Activated CD4-positive, alpha-beta T cell treated with anti-CD3 and anti-CD28 coated beads for 48 hours (primary cell): ENCODE measurements at regions not wholly inside any gene's neighbourhood (a gene's known extent, or its start where the extent isn't known, plus 50 kb on each side); places are given as distances from the start of the nearest gene placed in this dataset.
"Not testable (repeated sequence)": the region's sequence is repeated elsewhere in the genome, so short reads cannot be mapped to it uniquely, and the experiment has no call there.

Experiments used
- DNase-seq: peaks from one replicate; pipeline ENCODE4 v3.0.0-alpha.2; 2020

DNA sequence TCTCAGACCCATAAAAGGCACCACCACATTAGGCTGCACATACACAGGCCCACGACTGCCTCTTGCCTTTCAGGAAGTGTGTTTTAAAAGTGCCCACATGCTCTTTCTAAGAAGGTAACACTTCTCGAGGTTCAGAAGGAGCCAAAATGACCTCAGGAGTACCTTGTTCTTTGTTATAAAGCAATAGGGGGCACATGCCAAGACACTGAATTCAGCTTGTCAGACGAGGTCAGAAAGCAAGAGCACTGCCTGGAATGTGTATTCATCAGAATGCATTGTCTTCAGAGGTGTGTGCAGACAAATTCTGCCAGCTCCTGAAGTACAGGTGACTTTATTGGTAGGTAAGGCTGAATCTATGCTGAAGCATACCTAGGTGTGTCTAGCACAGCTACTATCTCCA lies 114.5 kb upstream of the IRX1 start:
- DNase-seq, result no peak

DNA sequence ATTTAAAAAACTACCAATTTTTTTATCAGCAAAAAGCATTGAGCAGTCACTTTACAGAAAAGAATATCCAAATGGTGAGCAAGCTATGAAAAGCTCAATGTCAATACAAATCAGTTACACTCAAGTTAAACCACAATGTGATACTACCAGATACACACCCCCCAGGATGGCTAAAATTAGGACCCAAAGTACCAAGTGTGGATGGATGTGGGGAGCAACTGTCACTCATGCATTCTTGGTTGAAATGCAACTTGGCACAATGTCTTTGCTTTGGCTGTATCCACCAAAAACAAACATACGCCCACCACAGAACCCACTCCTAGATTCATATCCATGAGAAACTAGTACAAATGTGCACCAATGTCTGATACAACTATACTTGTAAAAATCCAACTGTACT lies 120.0 kb upstream of the IRX1 start:
- DNase-seq, result no peak

DNA sequence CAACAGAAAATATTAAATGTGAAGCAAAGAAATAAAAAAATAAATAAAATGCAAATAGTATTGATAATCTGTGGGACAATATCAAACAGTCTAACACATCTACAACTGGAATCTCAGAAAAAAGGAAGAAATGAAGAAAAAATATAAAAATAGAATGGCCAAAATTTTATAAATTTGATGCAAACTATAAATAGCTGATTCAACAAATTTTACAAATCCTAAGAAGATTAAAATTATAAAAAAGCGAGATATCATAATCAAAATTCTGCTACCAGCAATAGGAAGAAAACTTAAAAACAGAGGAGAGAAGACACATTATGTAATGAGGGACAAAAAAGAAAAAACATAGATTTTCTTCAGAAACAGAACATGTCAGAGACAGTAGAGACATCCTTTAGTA lies 129.2 kb upstream of the IRX1 start:
- no peak for DNase-seq

DNA sequence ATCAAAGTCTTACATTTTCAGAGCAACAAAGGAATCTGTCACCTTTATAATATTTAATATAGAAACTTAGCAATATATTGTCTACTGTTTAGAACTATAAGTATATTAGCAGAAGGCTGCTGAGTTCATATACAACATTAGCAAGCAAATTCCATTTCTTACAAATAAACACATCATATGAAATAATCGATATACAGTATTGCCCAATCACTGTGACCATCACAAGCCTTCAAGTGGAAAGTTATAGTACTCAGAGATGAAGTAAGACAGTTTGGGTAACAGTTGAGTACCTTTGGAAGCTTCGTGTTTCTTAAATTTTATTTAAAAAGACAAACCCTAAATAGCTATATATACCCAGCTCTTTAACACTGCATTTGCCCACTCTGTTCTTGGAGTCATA lies 135.2 kb upstream of the IRX1 start:
- DNase-seq, result no peak

DNA sequence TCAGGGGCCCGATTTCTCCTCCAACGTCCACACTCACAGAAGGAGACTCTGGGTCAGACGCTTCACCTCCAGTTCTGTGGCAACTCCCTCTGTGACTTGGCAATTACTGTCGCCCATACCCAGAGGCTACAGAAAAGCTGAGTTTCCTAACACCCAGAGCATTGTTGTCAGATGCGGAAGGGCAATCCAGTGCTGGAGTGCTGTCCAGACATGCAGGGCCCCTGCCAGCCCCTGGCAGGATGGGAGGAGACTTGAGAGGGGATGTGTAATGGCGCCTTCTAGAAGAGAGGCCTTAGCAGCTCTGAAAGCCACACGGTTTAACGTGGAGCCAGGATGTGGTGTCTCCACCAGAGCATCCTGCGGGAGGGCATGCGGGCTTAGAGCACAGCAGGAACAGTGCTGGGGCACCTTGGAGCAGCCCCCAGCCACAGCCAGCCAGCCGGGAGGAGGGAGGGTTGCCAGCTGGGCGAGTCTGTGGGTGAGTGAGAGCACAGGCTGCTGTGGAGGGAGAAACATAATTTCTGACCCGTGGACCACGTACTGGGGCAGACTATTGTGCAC lies 139.4 kb upstream of the IRX1 start:
- no peak for DNase-seq

DNA sequence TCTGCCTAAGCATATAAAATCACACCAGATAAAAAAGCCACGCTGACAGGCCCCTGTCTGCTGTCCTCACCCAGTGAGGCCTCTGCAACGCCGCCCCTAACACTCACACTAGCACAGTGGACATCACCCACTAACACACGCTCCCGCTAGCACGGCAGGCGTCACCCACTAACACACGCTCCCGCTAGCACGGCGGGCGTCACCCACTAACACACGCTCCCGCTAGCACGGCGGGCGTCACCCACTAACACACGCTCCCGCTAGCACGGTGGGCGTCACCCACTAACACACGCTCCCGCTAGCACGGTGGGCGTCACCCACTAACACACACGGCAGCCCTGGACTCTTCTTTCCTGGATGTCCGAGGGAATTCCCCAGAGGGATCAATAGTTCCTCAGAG lies 141.6 kb upstream of the IRX1 start:
- DNase-seq, result not testable (repeated sequence)

DNA sequence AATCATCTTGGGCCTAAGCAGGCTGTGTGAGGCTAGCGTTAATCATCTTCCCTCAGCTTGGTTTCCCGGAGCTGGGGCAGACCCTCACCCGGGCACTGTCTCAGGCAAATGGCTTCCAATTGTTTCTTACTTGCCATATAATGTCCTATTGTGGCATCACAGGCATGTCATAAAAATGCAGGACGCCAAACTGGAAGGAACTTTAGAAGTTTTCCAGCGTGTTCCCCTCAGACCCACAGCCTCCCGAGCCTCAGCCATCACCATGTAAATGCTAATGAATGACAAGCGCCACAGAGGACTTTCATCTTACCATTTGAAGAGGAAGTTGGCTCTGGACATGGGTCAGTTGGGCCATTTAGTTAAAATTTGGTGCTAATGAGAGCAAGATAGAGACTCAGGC lies 143.0 kb upstream of the IRX1 start:
- no peak for DNase-seq

DNA sequence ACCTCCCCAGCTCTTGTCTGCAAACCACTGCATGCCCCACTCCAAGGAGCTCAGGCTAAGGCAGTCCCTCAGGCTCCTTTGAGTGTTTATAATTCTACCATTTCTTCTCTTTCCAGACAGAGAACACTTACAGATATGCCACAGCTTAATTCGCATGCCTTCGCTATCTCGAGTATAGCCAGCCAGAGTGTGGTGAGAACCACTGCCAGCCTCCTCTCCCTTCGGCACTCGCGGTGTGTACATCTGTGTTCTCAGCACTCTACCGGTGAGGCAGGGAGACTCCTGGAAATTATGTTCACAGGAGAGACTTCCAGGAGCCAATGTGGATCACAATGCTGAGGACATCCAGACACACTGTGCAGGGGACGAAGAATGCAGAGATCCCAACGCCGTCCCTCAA lies 143.7 kb upstream of the IRX1 start:
- DNase-seq, result no peak

DNA sequence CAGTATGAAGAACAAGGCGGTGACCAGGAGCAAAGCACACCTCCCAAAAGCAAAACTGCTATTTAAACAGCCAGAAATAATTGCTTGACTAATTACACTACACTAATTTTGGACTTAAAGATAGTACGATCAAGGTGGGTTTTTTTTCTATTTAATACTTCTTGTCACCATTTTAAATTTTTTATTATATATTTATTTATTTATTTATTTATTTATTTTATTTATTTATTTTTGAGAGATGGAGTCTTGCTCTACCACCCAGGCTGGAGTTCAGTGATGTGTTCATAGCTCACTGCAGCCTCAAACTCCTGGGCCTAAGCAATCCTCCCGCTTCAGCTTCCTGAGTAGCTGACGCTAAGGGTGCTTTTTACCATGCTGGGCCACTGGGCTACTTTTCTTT lies 146.2 kb upstream of the IRX1 start:
- DNase-seq, result no peak

DNA sequence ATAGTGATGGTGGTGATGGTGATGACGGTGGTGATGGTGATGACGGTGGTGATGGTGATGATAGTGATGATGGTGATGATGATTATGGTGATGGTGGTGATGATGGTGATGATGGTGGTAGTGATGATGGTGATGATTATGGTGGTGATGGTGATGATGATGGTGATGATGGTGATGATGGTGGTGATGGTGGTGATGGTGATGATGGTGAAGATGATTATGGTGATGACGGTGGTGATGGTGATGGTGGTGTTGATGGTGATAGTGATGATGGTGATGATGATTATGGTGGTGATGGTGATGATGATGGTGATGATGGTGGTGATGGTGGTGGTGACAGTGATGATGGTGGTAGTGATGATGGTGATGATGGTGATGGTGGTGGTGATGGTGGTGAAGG lies 149.2 kb upstream of the IRX1 start:
- DNase-seq, result no peak

DNA sequence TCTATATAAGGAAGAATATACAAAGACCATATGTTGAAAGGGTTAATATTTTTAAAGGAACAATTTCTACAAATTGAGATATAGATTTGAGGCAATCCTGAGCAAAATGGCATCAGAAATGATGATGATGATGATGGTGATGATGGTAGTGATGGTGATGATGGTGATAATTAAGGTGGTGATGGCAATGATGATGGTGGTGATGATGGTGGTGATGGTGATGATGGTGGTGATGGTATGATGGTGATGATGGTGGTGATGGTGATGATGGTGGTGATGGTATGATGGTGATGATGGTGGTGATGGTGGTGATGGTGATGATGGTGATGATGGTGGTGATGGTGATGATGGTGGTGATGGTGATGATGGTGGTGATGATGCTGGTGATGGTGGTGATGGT lies 150.1 kb upstream of the IRX1 start:
- DNase-seq, result not testable (repeated sequence)

DNA sequence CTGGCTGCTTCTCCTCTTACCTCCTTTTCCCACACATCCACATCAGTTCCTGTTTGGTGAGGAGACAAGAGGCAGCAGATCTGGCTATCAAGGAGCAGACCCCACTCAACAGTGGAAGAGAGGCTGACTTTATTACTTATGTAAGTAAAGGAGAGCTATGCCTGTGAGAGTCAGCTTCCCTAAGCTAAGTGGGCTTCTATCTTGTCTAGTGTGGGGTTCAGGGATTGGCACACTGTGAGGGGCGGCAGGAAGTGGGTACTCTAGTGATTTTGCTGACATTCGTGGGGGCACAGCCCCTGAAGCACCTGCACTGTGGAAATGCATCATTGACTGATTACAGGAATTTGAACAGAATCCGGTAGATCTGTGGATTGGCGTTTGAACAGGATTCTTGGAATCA lies 163.5 kb upstream of the IRX1 start:
- DNase-seq, result no peak

DNA sequence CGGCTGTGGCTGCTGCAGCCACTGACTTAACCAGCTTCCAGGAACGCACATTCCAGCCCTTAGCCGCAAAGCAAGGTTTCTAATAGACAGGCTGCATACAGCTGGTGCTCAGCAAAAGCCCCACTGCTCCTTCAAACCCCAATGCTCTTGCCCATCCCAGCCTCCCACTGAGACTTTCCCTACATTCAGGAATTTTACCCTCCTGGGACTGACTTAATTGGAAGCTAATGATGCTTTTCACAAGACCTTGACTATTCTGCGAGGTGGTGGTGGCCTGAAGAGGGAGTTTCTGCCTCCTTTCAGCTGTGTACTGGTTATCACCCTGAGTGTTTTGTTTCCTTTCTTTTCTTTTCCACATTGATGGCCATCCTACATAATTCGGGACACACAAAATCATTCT lies 164.9 kb upstream of the IRX1 start:
- DNase-seq, result no peak

DNA sequence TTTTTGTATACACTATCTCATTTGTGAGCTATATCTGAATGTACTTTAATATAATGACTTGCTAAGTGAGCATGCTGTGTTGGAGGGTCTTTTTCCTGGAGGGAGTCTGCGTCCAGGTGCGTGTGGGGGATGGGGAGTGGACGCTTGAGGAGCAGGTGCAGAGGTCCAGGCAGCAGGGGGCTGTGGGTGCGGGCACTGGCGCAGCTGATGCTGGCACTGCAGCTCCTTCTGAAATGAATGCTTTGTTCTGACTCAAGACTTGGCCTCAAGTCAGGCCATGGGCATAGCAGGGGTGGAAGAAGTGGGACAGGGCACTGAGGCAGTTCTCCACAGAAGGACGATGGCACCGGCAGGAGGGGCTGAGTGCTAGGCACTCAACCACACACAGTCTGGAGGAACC lies 165.7 kb upstream of the IRX1 start:
- no peak for DNase-seq

DNA sequence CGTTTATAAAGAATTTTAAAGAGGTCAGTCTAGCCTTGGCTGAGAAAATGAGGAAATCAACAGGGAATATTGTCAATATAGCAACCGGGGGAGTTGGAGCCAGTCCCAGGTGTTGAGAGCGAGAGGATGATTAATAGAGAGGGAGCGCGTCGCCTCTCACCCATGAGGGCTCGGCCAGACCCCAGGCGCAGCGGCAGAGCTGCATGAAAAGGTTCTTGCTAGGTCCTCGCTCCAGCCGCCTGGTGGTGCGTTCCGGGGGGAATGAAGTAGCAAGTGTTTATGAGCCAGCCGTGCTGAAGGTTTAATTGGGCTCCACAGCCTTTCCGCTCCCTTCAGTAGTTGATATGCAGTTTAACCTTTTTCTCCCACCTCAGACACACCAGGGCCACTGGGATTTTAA lies 167.3 kb upstream of the IRX1 start:
- DNase-seq, result no peak

DNA sequence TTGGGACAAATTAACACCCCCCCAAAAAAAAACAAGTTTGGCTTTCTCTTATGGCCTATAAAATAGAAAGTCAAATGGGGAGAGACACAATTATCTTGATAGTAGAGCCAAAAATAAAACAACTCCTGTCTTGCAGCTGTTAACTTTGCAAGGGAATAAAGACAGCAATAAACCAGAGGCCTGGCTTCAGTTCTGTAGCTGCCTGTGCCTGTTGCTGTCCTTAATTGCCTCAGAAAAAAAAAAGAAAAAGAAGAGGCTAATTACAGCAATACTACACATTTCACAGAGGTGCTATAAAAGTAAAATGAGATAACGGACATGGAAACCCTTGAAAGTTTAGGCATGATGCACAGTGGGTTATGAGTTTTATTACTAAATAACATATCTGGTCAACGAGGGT lies 170.7 kb upstream of the IRX1 start:
- DNase-seq, result no peak

DNA sequence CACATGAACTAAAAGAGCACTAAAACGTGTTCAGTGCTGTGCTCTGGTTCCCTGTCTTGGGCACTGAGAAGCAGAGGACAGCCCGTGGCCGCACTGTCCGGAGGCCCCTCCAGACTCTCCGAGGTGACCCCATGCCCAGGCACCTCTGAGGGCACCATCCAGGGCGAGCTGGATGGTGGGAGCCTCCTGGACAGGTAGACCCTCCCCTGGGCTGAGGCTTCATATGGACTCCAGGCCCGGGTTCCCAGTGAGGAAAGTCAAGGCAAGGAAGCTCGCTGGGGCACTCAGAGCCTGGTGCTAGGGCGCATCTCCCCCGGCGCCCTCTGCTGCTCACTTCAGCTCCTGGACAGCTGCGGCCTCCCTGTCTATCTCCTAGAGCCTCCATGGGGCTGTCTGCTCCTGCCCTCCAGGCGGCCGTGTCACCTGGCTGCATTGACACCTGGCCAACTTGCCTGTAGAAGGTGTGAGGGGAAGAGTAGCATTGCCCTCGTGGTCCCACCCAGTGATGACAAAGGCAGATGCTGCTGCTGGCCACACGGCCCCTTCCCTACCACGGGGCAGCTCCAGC lies 178.2 kb upstream of the IRX1 start:
- no peak for DNase-seq

DNA sequence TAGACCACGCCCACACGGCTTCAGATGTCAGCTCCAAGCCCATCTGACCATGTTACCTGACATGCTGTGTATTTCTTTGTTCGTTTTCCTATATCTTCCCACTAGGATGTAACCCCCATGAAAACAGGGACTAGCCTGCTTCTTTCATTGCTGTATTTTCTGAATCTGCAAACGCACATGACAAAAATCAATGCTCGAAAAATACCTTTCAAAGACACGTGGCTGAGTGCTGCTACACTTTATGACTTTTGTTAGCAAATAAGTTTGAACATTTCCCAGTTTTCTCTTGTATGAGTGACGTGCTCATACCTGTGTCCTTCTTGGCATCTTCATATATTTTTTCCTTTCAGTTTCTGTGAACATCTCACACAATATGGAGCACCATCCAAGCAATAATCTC lies 181.3 kb upstream of the IRX1 start:
- DNase-seq, result no peak

DNA sequence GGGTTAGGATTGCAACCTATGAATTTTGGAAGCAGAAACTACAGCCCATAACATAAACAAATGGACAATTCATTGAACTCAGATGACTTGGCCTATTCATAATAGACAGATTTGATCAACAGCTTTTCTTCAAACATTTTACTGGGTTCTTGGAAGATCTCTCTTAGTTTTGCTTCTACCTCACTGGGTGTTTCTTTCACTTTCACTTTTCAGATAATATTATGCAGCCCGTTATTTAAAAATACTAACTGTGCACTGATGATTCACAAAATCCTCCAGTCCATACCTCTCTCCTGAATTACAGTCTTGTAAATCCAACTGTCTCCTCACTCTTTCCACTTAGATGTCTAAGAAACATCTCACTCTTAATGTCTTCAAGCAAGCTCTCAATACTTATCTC lies 183.5 kb upstream of the IRX1 start:
- DNase-seq, result no peak

DNA sequence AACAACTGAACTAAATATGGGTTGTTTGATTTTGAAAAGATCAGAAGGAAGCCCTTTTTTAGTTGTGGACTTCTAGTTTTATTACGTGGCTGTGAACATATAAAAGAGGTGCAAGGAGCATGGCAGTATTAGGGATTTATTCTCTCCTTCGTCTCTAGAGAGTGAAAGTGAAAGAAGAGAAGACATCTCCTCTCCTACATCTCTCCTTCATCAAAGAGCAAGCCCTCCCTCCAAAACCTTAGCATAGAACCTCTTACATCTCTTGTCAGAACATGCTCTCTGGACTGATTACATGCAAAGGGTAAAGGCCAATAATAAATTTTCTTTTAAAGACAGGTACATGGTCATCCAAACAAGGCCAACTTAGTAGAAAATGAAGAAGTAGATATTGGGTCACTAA lies 184.3 kb upstream of the IRX1 start:
- DNase-seq, result no peak

DNA sequence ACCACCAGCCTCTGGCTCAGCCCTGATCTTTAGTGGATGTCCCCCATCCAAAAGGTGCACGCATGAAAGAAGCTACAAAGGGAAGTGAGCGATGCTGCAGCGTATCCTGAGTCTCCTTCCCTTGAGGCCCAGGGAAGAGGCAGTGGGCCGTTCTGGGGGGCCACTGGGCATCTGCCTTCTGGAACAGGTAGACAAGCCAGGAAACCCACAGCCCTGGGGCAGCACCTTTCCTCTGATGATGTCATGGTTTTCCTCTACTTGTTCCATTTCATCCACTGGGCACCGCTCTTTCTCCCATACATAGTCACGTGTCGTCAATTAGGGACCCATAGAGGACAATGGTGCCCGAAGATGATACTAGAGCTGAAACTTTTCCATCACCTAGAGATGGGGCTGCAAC lies 194.0 kb upstream of the IRX1 start:
- no peak for DNase-seq

DNA sequence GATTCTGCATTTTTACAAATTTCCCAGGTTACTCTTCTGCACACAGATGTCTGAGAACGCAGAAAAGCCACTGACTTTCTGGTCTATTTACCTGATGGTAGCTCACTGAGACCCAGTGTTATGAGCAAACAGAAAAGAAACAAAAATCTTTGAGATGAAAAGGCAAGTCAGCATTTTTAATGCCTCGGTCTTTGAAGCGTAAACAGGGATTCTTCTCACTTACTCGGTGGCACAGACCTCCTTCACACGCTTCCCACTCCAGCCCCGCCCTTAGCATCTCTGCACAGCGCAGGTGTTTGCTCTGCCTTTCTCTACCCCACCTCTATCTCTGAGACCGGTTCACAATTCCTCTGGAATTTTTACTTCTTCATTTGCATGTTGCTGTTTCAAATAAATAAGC lies 195.0 kb upstream of the IRX1 start:
- DNase-seq, result no peak

DNA sequence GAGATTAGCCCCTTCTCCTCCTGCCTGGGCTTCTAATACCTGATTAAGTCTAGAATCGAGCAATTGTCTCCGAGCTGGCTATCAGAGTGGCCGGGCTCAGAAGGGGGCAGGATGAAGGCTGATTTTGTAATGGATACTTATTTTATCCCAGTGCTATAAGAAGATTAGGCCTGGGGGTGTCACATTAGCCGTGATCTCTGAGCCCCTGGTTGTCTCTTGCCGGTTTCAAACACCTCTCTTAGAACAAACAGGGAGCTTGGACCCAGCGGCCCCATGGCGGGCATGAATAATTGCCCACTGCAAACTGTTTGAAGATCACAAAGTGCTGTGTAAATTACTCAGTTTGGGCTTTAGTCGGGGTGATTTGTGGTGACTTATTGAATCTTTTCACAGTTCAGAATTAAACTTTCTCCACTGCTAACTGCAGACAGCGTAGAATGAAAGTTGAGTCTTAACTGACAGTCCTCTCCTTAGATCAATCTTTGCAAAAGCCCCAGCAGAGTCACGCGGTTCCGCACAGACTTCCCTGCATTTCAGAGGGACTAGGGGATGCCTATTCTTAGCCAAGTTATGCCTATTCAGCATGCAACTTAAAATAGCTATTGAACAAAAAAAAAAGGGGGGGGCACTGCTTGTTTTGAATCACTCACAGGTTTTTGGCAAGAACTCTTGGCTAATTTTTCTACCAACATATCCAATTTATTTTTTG lies 200.6 kb upstream of the IRX1 start:
- no peak for DNase-seq

DNA sequence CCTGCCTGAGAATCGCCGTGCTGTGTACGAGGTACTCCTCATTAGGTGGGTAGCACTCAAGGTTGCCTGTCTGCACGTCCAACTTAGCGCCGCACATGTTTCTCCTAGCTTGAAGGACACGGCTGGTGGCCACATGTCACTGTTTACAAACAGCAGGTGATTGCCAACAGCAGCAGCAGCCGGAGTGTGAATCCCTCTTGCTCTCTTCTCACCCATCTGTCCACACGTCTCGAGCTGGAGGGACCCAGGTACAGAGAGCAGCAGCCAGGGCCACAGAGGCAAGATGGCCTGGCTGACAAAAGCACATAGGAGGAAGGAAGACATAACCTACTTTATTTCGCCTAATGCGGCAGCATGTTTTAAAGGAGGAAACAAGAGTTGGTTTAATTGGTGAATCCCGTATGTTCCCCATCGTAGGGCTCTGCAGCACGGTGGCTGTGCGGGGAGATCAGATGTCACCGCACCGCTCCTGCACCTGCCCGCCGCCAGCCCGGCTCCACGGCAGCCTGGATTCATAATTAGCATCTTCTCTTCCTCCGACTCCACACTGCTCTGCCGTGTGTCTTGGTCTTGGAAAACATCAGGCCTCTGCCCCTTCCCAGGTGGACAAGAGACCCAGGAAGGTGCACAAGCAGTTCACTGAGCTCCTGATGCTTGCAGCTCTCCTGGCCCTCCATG lies 201.6 kb upstream of the IRX1 start:
- no peak for DNase-seq
